Left ventricle myocardium superior (tissue), 1 donor: ENCODE measurements at regions not wholly inside any gene's neighbourhood (a gene's known extent, or its start where the extent isn't known, plus 50 kb on each side); places are given as distances from the start of the nearest gene placed in this dataset.

Source experiments
- ATAC-seq: fragments of 200-7000 bp; cut with Tn5 transposase; one replicate; pipeline ENCODE4 v1.9.1; 2020; ENCODE audit warnings: mild to moderate bottlenecking, moderate library complexity
- DNase-seq: peaks from one replicate; pipeline ENCODE4 v3.0.0-alpha.2; 2020
- intact Hi-C: fragments of 100-400 bp; cut with micrococcal nuclease; formaldehyde crosslinking; loops from one replicate; pipeline ENCODE4 v1.11.0; 2022
- donor health status: DM: no; HTN: yes; CAD: no; lungs with severe emphysema.

- intact Hi-C loops, result no loop called here
- ATAC-seq (no peak), DNase-seq (no peak)
These were observed 144.3 kb downstream of the PXDC1 start for GRCh38 chr6:3607171-3607570.

DNA sequence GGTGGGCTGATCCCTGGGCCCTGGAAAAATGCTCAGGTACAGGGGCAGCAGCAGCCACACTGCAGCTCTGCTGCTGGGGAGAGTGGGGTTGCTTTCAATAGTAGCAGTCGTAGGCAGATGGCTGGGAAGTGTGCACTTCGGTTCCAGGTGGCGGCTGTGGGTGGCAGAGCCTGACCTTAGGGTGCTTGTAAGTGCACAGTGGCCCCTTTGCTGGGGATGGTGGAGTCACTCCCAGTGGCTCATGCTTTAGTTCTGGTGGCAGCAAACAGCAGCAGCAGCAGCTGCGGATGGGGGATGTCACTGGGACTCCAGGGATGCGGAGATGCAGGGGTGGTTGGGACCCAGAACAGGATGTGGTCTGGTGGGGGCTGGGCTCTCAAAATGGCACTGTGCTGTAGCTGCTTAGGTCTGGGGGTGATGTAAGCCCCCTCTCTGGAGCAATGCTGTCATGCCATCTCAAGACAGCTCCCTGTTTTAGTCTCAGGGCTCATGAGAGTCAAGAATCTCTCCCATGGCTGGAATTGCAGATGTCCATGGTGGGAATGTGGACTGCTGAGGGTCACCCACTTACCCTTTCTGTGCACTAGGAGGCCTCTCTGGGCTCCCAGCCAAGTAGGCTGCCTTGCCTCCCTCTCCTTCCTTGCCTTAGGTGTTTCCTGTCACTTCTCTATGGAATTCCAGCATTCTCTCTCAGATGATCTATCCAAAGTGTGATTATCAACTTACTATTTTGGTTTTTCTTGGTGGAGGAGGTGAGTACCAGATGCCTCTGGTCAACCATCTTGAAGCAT lies 146.7 kb upstream of the SLC22A23 start:
- no peak for ATAC-seq
- intact Hi-C loops, result no loop called here

GRCh38 chr6:3601570-3601969 lies 144.7 kb upstream of the SLC22A23 start:
- ATAC-seq (no peak), DNase-seq (no peak)
- intact Hi-C loops, result no loop called here

More for the DNA sequence above, 146.7 kb upstream of the SLC22A23 start:
- DNase-seq, result no peak

- ATAC-seq, result no peak
- intact Hi-C loops, result no loop called here
These were observed 140.7 kb upstream of the SLC22A23 start for GRCh38 chr6:3597500-3598064.

DNA sequence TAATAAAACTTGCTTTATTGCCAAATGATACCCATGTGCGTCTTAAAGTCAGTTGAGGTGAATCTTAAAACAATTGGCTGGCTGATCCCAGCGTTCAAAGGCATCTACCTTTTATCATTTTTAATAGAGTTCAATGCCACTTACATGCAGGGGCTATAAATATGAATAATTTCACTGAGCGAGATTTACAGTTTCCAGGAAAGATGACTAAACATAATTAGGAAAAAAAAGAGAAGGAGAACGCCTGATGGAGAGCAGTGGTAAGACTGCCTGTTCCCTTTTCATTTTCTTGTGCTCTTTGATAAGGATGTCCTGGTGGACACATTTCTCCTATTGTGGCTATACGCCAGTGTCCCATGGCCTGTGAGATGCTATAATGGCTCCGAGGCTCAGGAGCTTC lies 139.9 kb upstream of the SLC22A23 start:
- DNase-seq (no peak), ATAC-seq (no peak)
- intact Hi-C loops, result no loop called here

More at GRCh38 chr6:3597500-3598064, 140.7 kb upstream of the SLC22A23 start:
- no peak for DNase-seq

DNA sequence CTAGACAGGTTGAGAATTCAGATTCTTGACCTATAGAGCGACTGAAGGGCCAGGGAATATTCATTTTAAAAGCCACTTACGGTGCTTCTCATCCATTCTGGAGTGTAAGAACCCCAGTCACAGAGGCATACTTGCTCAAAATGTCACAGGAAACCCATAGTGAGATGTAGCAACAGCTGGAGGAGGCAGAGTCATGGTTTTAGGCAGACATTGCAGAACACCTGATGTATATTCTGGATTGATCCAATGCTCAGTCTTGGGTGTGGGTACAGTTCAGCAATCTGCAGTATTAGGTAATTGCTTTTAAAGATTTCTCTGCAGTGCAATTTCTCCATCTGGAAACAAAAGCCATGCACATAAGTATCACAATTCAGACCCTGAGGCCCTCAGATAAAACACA lies 137.4 kb upstream of the SLC22A23 start:
- DNase-seq (no peak), ATAC-seq (no peak)
- intact Hi-C loops, result no loop called here

GRCh38 chr6:3593161-3593560 lies 136.3 kb upstream of the SLC22A23 start:
- no peak for DNase-seq
- intact Hi-C loops, result no loop called here
- ATAC-seq, result no peak

DNA sequence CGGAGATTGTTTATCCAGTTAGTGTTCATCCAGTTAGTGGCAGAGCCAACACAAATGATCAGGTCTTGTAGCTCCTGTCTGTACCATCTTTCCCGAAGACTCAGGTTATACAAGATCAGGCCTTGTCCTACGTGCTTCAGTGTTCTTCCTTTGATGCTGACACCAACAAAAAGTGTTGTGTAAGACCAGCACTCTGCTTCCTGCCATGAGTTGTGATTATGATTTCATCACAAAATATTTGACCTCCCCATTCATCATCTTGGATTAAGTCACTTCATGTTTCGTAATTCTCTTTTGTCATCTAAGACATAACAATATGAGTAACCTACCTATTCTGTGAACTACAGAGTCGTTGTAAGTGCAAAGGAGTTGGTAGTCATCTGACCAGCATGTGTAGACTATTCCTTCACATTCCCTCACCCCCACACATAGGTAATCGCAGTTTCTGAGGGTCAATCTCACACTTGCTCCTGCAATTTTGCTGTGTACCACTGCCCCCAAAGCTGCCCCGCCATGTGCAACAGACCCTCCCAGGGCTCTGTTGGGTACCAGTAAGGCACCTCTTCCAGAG lies 135.6 kb upstream of the SLC22A23 start:
- ATAC-seq (peak; percentile 20), DNase-seq (no peak)
- intact Hi-C loops, result no loop called here

- intact Hi-C loops, result no loop called here
- DNase-seq, result no peak
- no peak for ATAC-seq
These were observed 135.1 kb upstream of the SLC22A23 start for GRCh38 chr6:3591970-3592369.

DNA sequence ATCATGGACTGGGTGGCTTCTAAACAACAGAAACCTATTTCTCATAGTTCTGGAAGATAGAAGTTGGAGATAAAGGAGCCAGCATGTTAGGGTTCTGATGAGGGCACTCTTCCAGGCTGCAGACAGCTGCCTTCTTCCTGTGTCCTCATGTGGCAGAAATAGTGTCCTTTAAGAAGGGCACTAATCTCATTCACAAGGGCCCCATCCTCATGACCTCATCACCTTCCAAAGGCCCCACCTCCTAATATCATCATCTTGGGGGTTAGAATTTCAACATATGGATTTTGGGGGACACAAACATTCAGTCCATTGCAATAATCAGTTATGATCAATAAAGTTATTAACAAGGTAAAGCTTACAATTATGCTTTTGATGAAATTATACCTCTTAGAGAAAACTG lies 130.8 kb upstream of the SLC22A23 start:
- intact Hi-C loops, result no loop called here
- DNase-seq (no peak), ATAC-seq (no peak)

- ATAC-seq, result no peak
- intact Hi-C loops, result no loop called here
- no peak for DNase-seq
These were observed 128.6 kb upstream of the SLC22A23 start for GRCh38 chr6:3585320-3585935.

DNA sequence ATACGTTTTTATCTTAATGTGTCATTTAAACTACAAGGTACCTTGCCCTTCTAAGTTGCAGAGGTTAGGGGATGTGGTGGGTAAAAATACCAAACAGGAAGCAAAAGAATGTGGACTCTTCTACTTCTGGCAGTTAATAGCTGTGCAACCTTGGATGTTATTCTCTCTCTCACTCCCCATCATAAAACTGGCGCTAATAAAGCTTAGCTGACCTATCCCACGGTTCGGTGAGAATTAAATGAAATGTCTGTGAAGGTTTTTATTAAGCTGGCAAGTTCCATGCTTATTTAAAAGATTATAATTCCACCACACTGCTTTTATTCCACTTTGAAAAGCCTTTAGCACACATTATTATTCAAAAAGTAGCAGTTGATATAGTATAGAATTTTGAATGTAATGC lies 127.8 kb upstream of the SLC22A23 start:
- ATAC-seq, result no peak
- intact Hi-C loops, result no loop called here

DNA sequence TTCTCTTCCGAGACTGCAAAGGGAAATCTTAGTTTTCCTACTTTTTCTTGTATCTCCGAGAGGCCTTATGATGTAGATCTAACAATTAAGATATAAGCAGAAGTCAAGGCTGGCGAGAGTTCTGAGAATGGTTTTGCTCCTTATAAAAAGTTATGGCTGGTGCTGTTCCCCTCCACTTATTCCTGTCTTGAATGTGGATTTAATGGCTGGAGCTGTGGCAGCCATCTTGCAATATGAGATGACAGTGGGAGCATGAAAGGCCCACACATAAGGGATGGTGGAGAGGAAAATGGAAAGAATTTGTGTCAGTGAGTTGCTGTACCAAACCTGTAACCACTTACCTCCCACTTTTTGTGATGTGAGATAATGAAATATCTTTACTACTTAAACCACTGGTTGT lies 124.6 kb upstream of the SLC22A23 start:
- intact Hi-C loops, result no loop called here
- ATAC-seq, result no peak
- no peak for DNase-seq

More for the DNA sequence above, 127.8 kb upstream of the SLC22A23 start:
- DNase-seq, result no peak

- intact Hi-C loops, result no loop called here
- ATAC-seq (no peak), DNase-seq (no peak)
These were observed 122.9 kb upstream of the SLC22A23 start for GRCh38 chr6:3579652-3580175.

DNA sequence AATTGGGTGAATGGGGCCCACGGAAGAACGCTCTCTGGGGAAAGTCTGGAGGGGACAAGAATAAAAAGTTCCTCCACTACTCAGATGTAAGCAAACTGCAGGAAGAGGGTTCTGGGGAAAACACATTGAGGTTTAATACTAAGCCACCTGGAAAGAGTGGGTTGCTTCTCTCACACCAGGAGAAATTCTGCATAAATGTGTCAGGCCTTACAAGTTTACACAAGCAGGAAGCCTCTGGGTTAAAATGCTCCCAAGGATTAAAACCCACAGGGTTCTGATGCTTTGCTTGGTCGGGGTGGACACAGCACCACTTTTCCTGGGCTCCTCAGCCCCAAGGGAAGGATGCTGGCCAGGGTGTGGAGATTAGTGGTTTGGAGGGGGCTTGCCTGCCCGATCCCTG lies 122.1 kb upstream of the SLC22A23 start:
- intact Hi-C loops, result no loop called here
- ATAC-seq, result no peak
- no peak for DNase-seq

- intact Hi-C loops, result no loop called here
- ATAC-seq (no peak), DNase-seq (no peak)
These were observed 120.7 kb upstream of the SLC22A23 start for GRCh38 chr6:3577517-3577916.

DNA sequence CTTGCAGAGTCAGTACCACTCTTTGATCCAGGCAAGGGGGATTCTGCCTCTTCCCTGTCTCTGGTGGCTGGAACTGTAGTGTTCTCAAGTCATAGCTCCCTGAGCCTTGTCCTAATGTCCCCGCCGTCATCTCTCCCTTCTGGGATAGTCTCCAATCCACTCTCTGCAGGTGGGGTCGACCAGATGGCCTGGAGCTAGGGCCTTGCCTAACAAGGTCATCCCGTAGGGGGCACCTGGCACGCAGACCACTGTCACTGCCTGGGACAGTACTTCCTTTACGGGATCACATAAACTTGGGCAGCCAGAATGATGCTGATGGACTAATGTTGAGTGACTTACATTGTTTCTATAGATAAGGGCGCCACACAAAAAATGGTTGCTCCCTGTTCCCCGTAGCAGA lies 118.9 kb upstream of the SLC22A23 start:
- ATAC-seq (no peak), DNase-seq (no peak)
- intact Hi-C loops, result no loop called here

DNA sequence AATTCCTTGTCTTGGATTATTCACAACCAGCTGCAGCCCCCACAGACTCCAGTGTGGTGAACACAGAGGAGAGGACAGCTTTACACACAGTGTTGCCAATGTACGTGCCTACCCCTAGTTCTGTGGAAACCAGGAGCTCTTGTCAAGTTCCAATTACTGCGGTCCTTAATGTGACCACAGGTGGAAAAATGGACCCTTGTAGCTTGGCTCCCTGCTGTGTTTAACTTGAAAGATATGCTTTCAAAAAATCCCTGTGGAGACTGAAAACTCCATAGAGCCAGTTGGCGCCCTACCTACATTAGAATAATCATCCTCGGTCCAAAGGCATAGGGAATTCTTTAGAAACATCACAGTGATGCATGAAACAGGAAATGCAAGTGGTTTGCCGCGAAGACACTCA lies 118.3 kb upstream of the SLC22A23 start:
- ATAC-seq (no peak), DNase-seq (no peak)
- intact Hi-C loops, result no loop called here

DNA sequence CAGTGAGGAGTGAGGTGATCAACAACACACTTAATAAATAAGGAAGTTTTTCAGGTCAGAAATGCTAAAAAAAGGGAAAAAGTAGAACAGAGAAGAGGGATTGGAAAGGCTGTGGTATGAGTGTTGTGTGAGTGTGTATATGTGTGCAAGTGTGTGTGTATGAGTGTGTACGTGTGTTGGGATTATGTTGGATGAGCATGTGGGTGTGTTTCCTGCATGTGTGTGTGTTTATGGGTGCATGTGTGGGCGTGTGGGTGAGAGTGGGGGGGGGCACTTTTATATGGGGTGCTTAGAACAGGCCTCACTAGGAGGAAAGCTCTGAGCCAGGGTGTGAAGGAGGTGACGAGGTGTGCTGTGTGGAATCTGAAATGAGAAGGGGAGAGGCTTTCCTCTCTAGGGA lies 116.8 kb upstream of the SLC22A23 start:
- intact Hi-C loops, result no loop called here
- DNase-seq, result no peak
- ATAC-seq, result no peak

DNA sequence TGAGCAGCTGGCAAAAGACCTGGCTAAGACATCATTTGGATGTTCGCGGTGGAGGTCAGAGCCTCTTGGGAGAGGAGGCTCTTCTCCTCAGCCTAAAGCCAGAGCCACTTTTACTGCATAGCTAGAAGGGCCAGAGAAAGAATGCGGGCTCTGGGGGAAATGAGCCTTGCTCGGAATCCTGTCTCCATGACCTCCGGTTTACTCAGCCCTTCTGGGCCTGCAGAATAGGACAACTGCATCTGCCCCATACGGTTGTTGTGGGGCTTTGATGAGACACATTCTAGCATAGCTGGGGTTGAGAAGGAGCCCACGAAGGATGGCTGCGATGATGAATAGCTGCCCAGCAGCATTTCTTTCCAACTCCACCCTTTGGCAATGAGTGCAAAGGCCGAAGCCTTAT lies 115.0 kb upstream of the SLC22A23 start:
- intact Hi-C loops, result no loop called here
- ATAC-seq (no peak), DNase-seq (no peak)
